ENCODE measurements at regions not wholly inside any gene's neighbourhood (a gene's known extent, or its start where the extent isn't known, plus 50 kb on each side); places are given as distances from the start of the nearest gene placed in this dataset.

DNA sequence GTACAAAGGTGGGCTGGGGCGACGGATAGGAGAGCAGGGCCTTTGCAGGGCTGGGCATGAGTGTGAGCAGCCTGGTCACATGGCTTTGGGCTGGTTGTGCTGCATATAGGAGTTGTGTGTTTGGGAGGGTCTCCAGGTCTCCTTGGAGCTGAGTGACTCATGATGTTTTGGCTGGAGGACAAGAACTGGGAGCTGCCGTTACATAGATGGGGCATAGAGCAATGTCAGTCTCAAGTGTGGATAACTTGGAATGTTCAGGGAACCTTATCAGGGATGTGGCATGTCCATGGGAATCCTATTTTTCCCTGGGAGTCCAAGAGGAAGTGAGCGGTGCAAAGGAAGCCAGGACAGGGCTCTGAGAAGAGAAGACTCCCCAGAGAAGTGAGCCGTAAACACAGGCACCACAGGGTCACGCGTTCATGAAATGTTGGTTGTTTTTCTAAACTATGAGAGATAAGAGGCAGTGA lies 136.4 kb upstream of the KCNE2 start:
- TF ChIP-seq CTCF (optimal IDR thresholded peaks at IDR 0.05 in 1 of 3, IDR thresholded peaks at IDR 0.05 in 1 of 3, conservative IDR thresholded peaks at IDR 0.05 in 1 of 3; ENCODE audit: extremely low read depth in 1 of 3, insufficient read depth in 2 of 3, low read length in 3 of 3) = no peak
- no peak for TF ChIP-seq EZH2 (IDR thresholded peaks at IDR 0.05; ENCODE audit: low read length)

Measured in keratinocyte (primary cell).